Liver (tissue), 3 donors: ENCODE measurements at regions not wholly inside any gene's neighbourhood (a gene's known extent, or its start where the extent isn't known, plus 50 kb on each side); places are given as distances from the start of the nearest gene placed in this dataset.

Experiments used
- NR2F2 ChIP-seq: IDR thresholded peaks from 2 replicates; pipeline ENCODE4 v1.6.1; 2016; ENCODE audit warnings: antibody characterized with exemption
- REST ChIP-seq: IDR thresholded peaks from 2 replicates; pipeline ENCODE4 v1.6.1; 2016; ENCODE audit warnings: antibody characterized with exemption, mild to moderate bottlenecking
- TF ChIP-seq, protein P1 (sequence below): IDR thresholded peaks from 2 replicates; pipeline ENCODE4 v1.6.1; 2016; ENCODE audit warnings: antibody characterized with exemption
- TF ChIP-seq, protein P2 (sequence below): fragments of 150-350 bp; IDR thresholded peaks from 2 replicates; pipeline ENCODE4 v1.5.1; 2017; ENCODE audit warnings: improper control_type of control experiment, low read depth, low read length; ENCODE audit not compliant: missing input control
- donor health status: healthy.
- donor health status: healthy.

GRCh38 chr7:51629206-51629605, 312.6 kb upstream of the COBL start:
- TF ChIP-seq, protein P1, sequence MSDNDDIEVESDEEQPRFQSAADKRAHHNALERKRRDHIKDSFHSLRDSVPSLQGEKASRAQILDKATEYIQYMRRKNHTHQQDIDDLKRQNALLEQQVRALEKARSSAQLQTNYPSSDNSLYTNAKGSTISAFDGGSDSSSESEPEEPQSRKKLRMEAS: no peak
- TF ChIP-seq NR2F2: no peak
- TF ChIP-seq REST: no peak
- TF ChIP-seq, protein P2, sequence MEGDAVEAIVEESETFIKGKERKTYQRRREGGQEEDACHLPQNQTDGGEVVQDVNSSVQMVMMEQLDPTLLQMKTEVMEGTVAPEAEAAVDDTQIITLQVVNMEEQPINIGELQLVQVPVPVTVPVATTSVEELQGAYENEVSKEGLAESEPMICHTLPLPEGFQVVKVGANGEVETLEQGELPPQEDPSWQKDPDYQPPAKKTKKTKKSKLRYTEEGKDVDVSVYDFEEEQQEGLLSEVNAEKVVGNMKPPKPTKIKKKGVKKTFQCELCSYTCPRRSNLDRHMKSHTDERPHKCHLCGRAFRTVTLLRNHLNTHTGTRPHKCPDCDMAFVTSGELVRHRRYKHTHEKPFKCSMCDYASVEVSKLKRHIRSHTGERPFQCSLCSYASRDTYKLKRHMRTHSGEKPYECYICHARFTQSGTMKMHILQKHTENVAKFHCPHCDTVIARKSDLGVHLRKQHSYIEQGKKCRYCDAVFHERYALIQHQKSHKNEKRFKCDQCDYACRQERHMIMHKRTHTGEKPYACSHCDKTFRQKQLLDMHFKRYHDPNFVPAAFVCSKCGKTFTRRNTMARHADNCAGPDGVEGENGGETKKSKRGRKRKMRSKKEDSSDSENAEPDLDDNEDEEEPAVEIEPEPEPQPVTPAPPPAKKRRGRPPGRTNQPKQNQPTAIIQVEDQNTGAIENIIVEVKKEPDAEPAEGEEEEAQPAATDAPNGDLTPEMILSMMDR: no peak
